Raji (cell line): ENCODE measurements at regions not wholly inside any gene's neighbourhood (a gene's known extent, or its start where the extent isn't known, plus 50 kb on each side); places are given as distances from the start of the nearest gene placed in this dataset.

ENCODE experiments used
- POLR2A ChIP-seq: IDR thresholded peaks from 2 replicates; pipeline ENCODE4 v1.6.1; 2011; ENCODE audit warnings: low read depth, low read length, control low read depth; ENCODE audit not compliant: insufficient read depth

GRCh38 chr6:138656364-138657064, 117.1 kb upstream of the CCDC28A start:
- no peak for TF ChIP-seq POLR2A

DNA sequence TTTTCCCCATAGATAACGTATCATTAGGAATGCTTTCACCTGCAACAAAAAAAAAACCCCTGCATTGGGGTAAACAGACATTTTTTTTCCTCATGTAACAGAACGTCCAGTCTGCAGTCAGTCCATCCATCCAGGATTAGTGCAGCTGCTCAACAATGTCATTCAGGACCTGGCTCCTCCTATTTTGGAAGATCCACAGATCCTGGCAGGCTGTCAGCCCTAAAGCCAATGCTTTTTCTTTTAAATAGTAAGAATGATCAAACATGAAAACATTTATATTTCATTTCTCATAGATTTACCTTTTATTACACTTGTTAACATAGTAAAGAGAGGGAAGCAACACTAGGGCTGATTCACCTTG, 116.5 kb upstream of the CCDC28A start:
- TF ChIP-seq POLR2A = no peak

- no peak for TF ChIP-seq POLR2A
Observed at GRCh38 chr6:138659998-138660397, 113.6 kb upstream of the CCDC28A start.

- no peak for TF ChIP-seq POLR2A
Observed at GRCh38 chr6:138662471-138662870, 111.1 kb upstream of the CCDC28A start.

- no peak for TF ChIP-seq POLR2A
Observed at GRCh38 chr6:138663892-138664291, 109.7 kb upstream of the CCDC28A start.

GRCh38 chr6:138664745-138665144, 108.8 kb upstream of the CCDC28A start:
- TF ChIP-seq POLR2A = no peak

GRCh38 chr6:138666636-138667035, 106.9 kb upstream of the CCDC28A start:
- TF ChIP-seq POLR2A = no peak

GRCh38 chr6:138667408-138667807, 106.2 kb upstream of the CCDC28A start:
- TF ChIP-seq POLR2A = no peak

DNA sequence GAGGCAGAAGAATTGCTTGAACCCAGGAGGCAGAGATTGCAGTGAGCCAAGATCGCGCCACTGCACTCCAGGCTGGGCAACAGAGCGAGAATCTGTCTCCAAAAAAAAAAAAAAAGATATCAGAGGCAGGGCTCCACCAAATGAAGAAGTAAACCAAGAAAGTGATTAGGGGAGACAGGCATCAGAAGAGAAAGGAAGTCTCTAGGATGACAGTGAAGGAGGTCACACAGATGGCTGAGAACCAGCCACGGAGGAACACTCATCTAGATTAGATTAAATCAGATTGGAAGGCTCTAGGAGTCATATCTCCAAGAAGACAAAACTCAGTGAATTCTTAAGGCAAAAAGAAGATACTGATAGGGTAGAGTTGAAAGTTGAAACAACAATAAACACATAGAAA, 102.2 kb upstream of the CCDC28A start:
- TF ChIP-seq POLR2A = no peak

DNA sequence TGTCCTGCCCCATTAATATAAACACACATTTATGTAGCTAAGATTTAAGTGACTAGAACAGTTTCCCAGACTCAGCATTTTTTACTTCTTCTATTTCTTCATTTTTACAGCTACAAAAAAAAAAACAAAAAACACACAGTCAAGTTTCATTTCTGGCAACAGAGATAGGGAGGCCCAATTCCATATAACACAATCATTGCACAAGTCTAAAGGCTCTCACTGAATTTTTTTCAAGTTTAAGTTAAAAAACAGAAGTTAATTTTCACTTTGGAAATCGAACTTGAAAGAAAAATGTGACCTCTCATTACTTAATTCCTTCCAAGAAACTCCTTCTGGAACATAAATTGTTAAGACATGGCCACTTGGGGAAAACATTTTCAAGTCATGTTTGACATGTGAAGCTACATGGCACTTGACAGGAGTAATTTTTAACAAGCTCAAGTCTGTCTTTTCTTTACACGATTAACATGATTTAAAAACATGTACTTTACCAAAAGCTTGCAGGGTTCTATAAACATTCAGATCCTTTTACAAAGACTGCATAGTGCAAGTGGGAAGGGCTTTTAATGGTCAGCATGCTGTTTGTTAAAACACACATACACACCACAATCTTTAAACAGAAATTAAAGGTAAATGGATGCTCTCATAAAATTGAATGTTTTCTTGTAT, 100.1 kb upstream of the CCDC28A start:
- TF ChIP-seq POLR2A = no peak

GRCh38 chr6:138677538-138677937, 96.0 kb upstream of the CCDC28A start:
- TF ChIP-seq POLR2A = no peak

- no peak for TF ChIP-seq POLR2A
Observed at GRCh38 chr6:138678168-138678567, 95.4 kb upstream of the CCDC28A start.

- no peak for TF ChIP-seq POLR2A
Observed at GRCh38 chr6:138680085-138680484, 93.5 kb upstream of the CCDC28A start.

DNA sequence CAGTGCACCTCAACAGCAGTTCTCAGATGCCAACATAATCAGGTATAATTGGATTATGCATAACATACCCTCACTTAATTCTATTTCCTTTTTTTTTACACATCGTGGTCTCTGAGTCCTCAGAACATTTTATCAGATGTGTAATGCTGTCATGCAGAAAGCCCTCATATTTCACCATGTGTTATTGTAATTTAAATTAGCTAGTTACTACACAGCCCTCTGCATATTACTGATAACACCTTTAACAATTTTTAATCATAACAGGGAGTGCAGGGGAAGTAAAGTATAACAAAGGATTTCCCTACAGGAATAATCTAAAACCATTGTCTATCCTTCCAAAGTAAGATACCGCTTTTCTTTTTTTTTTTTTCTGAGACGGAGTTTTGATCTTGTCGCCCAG, 91.9 kb upstream of the CCDC28A start:
- TF ChIP-seq POLR2A = no peak

DNA sequence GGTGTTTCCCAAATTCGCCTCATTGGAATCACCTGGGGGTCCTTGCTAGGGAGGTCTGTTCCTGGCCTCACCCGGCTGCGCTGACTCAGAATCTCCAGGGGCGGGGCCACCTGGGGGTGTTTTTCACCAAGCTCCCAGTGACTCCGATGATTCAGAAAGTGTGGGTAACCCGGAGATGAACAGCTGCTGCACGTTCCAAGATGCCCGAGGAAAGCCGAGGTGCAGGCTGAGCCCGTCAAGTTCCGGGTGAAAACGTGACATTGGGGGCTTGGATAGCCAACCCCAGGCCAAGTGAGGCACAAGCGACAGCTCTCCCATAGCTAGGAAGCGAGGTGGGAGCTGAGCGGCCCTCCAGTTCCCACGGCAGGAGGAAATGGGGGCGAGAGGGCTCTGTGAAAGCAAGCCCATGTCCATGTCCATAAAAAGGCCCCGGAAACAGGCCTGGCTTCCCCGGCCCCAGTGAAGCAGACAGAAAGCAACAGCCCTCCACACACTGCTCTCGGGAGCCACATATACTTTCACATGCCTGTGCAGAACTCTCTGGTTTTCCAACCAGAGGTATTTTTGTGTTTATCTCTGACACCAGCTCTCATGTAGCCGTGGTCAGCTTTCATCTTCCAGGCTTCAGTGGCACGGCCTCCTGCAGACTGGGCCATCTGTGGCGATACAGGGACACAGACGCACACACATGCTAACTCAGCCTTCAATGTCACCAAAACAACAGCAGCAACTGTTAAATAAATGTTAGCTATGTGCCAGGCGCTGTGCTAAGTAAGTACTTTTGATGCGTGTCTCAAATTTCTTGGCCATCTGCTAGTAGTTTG, 90.7 kb upstream of the CCDC28A start:
- TF ChIP-seq POLR2A = no peak

- no peak for TF ChIP-seq POLR2A
Observed at GRCh38 chr6:138685257-138685656, 88.3 kb upstream of the CCDC28A start.
